ENCODE measurements at regions not wholly inside any gene's neighbourhood (a gene's known extent, or its start where the extent isn't known, plus 50 kb on each side); places are given as distances from the start of the nearest gene placed in this dataset.

DNA sequence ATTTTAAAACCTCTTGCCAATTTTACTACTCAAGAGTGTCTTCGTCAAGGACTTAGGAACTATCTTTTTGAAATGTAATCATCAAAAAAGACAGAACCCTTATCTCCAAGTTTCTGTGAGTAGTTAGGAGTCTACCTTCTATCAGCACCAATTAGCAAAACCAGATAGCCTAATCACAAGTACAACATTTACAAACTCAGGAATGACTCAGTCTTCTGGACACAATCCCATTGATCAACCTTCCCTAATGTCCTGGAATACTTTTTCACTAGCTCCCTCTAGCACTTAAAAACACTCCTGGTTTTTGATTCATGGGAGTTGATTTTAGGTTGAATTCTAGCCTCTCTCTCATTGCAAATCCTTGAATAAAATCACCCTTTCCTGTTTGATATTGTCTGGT lies 680.7 kb downstream of the PRR16 start:
- in situ Hi-C loops (cut with MboI; ENCODE audit: low sequenced_read_pairs), result no loop called here
- Histone ChIP-seq H3K18ac (ENCODE audit: low read depth, low read length) (no peak overlapping the region), H2BK5ac (ENCODE audit: low read depth, low read length, poor library complexity, severe bottlenecking) (no peak overlapping the region), H3K4me2 (ENCODE audit: low read depth, low read length) (no peak overlapping the region), H3K9me3 (ENCODE audit: control insufficient read depth, insufficient read depth, low read length) (no peaks in the 10 kb centered on the region), H3K79me1 (ENCODE audit: low read depth in 1 of 2, low read length in 2 of 2) (no peaks in the 10 kb centered on the region), H2AK5ac (ENCODE audit: low read depth, low read length) (no peak overlapping the region), H3K27me3 (ENCODE audit: control insufficient read depth, insufficient read depth, low read length) (no peaks in the 10 kb centered on the region), H4K20me1 (ENCODE audit: insufficient read depth, low read length) (no peaks in the 10 kb centered on the region), H4K5ac (ENCODE audit: low read depth, low read length) (no peak overlapping the region), H3K4me1 (ENCODE audit: control insufficient read depth, insufficient read depth, low read length) (no peaks in the 10 kb centered on the region), H3K23ac (ENCODE audit: low read depth, low read length) (no peak overlapping the region), H3K9ac (ENCODE audit: low read depth, low read length) (no peak overlapping the region), H4K8ac (ENCODE audit: low read depth in 2 of 2, low read length in 2 of 2) (no peak overlapping the region), H4K91ac (ENCODE audit: insufficient read depth, low read depth, low read length) (no peak overlapping the region), H3K27ac (ENCODE audit: insufficient read depth, low read length) (no peak overlapping the region), H2BK15ac (ENCODE audit: low read depth, low read length) (no peak overlapping the region), H3K14ac (replicated peaks; ENCODE audit: low read depth, low read length) (no peak overlapping the region), H3K56ac (ENCODE audit: extremely low read depth, insufficient read depth, low read length) (no peak overlapping the region), H2BK20ac (ENCODE audit: low read depth, low read length) (no peak overlapping the region), H3K4me3 (ENCODE audit: insufficient read depth, low read depth, low read length) (no peak overlapping the region), H3K9me1 (ENCODE audit: insufficient read depth, low read length) (no peaks in the 10 kb centered on the region), H3K36me3 (ENCODE audit: control insufficient read depth, insufficient read depth, low read length) (no peaks in the 10 kb centered on the region), H2BK120ac (ENCODE audit: low read depth, low read length) (no peak overlapping the region), H3K4ac (ENCODE audit: low read depth, low read length) (no peak overlapping the region), H2AFZ (replicated peaks; ENCODE audit: low read length, poor library complexity) (no peak overlapping the region), H2AK9ac (replicated peaks; ENCODE audit: low read depth, low read length, poor library complexity) (no peak overlapping the region)
- no CpG with 5 or more reads among the region's 1 CpG for WGBS, 2 experiments (ENCODE audit: extremely low coverage in 2 of 2, insufficient read length in 1 of 2)
- intact Hi-C loops (cut with micrococcal nuclease), result no loop called here
- CTCF ChIA-PET, result no interaction called here
- dilution Hi-C loops (cut with HindIII; ENCODE audit: low sequenced_read_pairs, unreplicated experiment), result no loop called here
- TF ChIP-seq POLR2A (IDR thresholded peaks at IDR 0.05; ENCODE audit: low read depth, low read length), result no peak
- no peak for TF ChIP-seq RAD21 (IDR thresholded peaks at IDR 0.05; ENCODE audit: low read length)
- no peak for TF ChIP-seq USF2 (IDR thresholded peaks at IDR 0.05; ENCODE audit: low read depth, low read length)
- TF ChIP-seq SMC3 (IDR thresholded peaks at IDR 0.05; ENCODE audit: low read depth, low read length), result no peak
- no peak for TF ChIP-seq CTCF (conservative IDR thresholded peaks at IDR 0.05; ENCODE audit: low read depth, low read length)
- TF ChIP-seq NFE2L2 (IDR thresholded peaks at IDR 0.05; ENCODE audit: low read depth, low read length), result no peak
- TF ChIP-seq CHD1 (IDR thresholded peaks at IDR 0.05; ENCODE audit: low read depth, low read length), result no peak
- no peak for TF ChIP-seq MAZ (IDR thresholded peaks at IDR 0.05; ENCODE audit: borderline replicate concordance, low read depth, low read length)
- POLR2A ChIA-PET (ENCODE audit: unreplicated experiment), result no interaction called here
- no peak; the same call in 1 of the 2 replicates for ATAC-seq (ENCODE audit: low read depth)
- BruUV-seq (replicated peaks), result no TSS peak
- DNase-seq, result peak; percentile 35

All from IMR-90 (cell line).